K562 (cell line): ENCODE measurements at regions not wholly inside any gene's neighbourhood (a gene's known extent, or its start where the extent isn't known, plus 50 kb on each side); places are given as distances from the start of the nearest gene placed in this dataset.

ENCODE experiments used
- ATAC-seq: fragments of 200-7000 bp; cut with Tn5 transposase; 3 replicates; pipeline ENCODE4 v1.9.1; 2020; ENCODE audit warnings: moderate library complexity
- BruUV-seq: library from RNA; stranded (reverse); fragments of 400-500 nt; replicated peaks from 2 replicates; lab custom pipeline; 2021; lab: Mats Ljungman, UMichigan
- CTCF ChIA-PET: fragments of 300-600 bp; formaldehyde crosslinking; extraction: SDS; loops from one replicate; lab custom pipeline; 2021; ENCODE audit warnings: low intra/inter-chr PET ratio; lab: Yijun Ruan, JAX
- POLR2A ChIA-PET: fragments of 300-600, 350-650 bp; sonication (Branson Sonifier 250); formaldehyde crosslinking; extraction: SDS; loops from one replicate; lab custom pipeline; 2021; ENCODE audit warnings: antibody characterized with exemption, inconsistent platforms; lab: Yijun Ruan, JAX
- DNase-seq, 4 experiments: peaks; one replicate each; pipeline versions ENCODE4 v3.0.0 to v3.0.0-alpha.2; 2011 to 2018; ENCODE audit warnings: low spot score in 3 of 4, mixed read lengths in 3 of 4; ENCODE audit errors: extremely low read depth in 1 of 4
- FAIRE-seq: peaks from 2 replicates; lab custom pipeline; 2011; peaks lifted over from hg19 to GRCh38; lab: Jason Lieb, UNC
- H2AFZ ChIP-seq: 2 replicates; pipeline ENCODE4 v1.6.0; 2011; ENCODE audit warnings: low read depth, low read length, control low read depth, inconsistent platforms
- H3K27ac ChIP-seq: fragments of 200-600 bp; 3 replicates; pipeline ENCODE4 v1.8.0; 2011; ENCODE audit warnings: low read depth, mild to moderate bottlenecking, control low read depth, inconsistent platforms, low read length, moderate library complexity, mixed read lengths; ENCODE audit errors: extremely low read depth
- H3K27me3 ChIP-seq, 2 experiments: fragments of 300-600 bp in 1 of 2; 2 replicates in 1 of 2; 3 replicates in 1 of 2; pipeline versions ENCODE4 v1.6.0 to v1.8.0; 2011; ENCODE audit warnings: inconsistent platforms in 2 of 2, low read length in 2 of 2, mild to moderate bottlenecking in 1 of 2, mixed read lengths in 1 of 2, moderate library complexity in 1 of 2; ENCODE audit not compliant: control insufficient read depth in 2 of 2, insufficient read depth in 2 of 2
- H3K36me3 ChIP-seq: fragments of 300-600 bp; 3 replicates; pipeline ENCODE4 v1.8.0; 2011; ENCODE audit warnings: mild to moderate bottlenecking, low read length, inconsistent platforms; ENCODE audit not compliant: control insufficient read depth, insufficient read depth
- H3K4me1 ChIP-seq, 2 experiments: fragments of 200-600 bp in 1 of 2; replicated peaks in 1 of 2; 2 replicates in 1 of 2; 3 replicates in 1 of 2; pipeline versions ENCODE4 v1.5.1 to v1.8.0; 2011; ENCODE audit warnings: inconsistent platforms in 2 of 2, low read length in 2 of 2, mild to moderate bottlenecking in 1 of 2, mixed read lengths in 1 of 2, moderate library complexity in 1 of 2; ENCODE audit not compliant: control insufficient read depth in 2 of 2, insufficient read depth in 2 of 2
- H3K4me2 ChIP-seq: 2 replicates; pipeline ENCODE4 v1.6.1; 2011; ENCODE audit warnings: low read length, control low read depth, inconsistent platforms, mixed read lengths; ENCODE audit not compliant: insufficient read depth
- H3K4me3 ChIP-seq: fragments of 200-600 bp; sonication (generic), shearing (Covaris generic); 2 replicates; pipeline ENCODE4 v1.5.1; 2016; ENCODE audit warnings: control low read depth, inconsistent platforms
- H3K79me2 ChIP-seq: fragments of 200-600 bp; 3 replicates; pipeline ENCODE4 v1.8.0; 2011; ENCODE audit warnings: low read length, inconsistent platforms; ENCODE audit not compliant: control insufficient read depth, insufficient read depth
- H3K9ac ChIP-seq, 2 experiments: 2 replicates each; pipeline versions ENCODE4 v1.6.0 to v1.6.1; 2011; ENCODE audit warnings: low read depth in 2 of 2, low read length in 2 of 2, control low read depth in 1 of 2, inconsistent platforms in 1 of 2, mild to moderate bottlenecking in 1 of 2, mixed read lengths in 1 of 2; ENCODE audit not compliant: insufficient read depth in 1 of 2
- H3K9me1 ChIP-seq: one replicate; pipeline ENCODE4 v1.6.0; 2011; ENCODE audit warnings: inconsistent platforms, mild to moderate bottlenecking, low read length, moderate library complexity; ENCODE audit not compliant: control insufficient read depth, insufficient read depth
- H3K9me3 ChIP-seq: replicated peaks from 2 replicates; pipeline ENCODE4 v1.5.1; 2011; ENCODE audit warnings: low read depth, low read length, inconsistent platforms; ENCODE audit not compliant: control insufficient read depth, insufficient read depth
- H4K20me1 ChIP-seq: replicated peaks from 2 replicates; pipeline ENCODE4 v1.6.1; 2011; ENCODE audit warnings: low read length, inconsistent platforms, mixed read lengths; ENCODE audit not compliant: control insufficient read depth, insufficient read depth
- CREB1 ChIP-seq, 2 experiments: sonication (generic) in 1 of 2; formaldehyde crosslinking in 1 of 2; IDR thresholded peaks; 2 replicates each; pipeline versions ENCODE4 v1.6.1 to v1.8.0; 2012 to 2022; ENCODE audit warnings: inconsistent platforms in 1 of 2, mild to moderate bottlenecking in 1 of 2, missing genetic modification reagents in 1 of 2, moderate library complexity in 1 of 2
- DLX4 ChIP-seq: fragments of 250-450 bp; sonication (Bioruptor Pico); IDR thresholded peaks from 2 replicates; pipeline ENCODE4 v1.6.1; 2021; ENCODE audit warnings: mild to moderate bottlenecking
- DPF2 ChIP-seq: fragments of 450-650 bp; IDR thresholded peaks from 2 replicates; pipeline ENCODE4 v1.6.1; 2016
- FOXA3 ChIP-seq, 2 experiments: fragments of 450-650 bp in 1 of 2; sonication (generic) in 1 of 2; formaldehyde crosslinking; IDR thresholded peaks in 1 of 2; conservative IDR thresholded peaks in 1 of 2; 2 replicates each; pipeline versions ENCODE4 v1.4.0 to v1.8.0; 2020 to 2022; ENCODE audit warnings: mild to moderate bottlenecking in 2 of 2, missing genetic modification reagents in 1 of 2
- MITF ChIP-seq: IDR thresholded peaks from 2 replicates; pipeline ENCODE4 v1.6.1; 2014; ENCODE audit warnings: antibody characterized with exemption
- NUFIP1 ChIP-seq: fragments of 450-650 bp; IDR thresholded peaks from 2 replicates; pipeline ENCODE4 v1.6.1; 2018; ENCODE audit not compliant: partially characterized antibody
- POLR2AphosphoS5 ChIP-seq: IDR thresholded peaks from 2 replicates; pipeline ENCODE4 v1.6.1; 2011; ENCODE audit warnings: mild to moderate bottlenecking, low read depth, low read length, moderate library complexity; ENCODE audit not compliant: control insufficient read depth, insufficient read depth
- POLR2B ChIP-seq: fragments of 450-650 bp; IDR thresholded peaks from 2 replicates; pipeline ENCODE4 v1.6.1; 2018; ENCODE audit warnings: low read depth; ENCODE audit not compliant: partially characterized antibody
- POU5F1 ChIP-seq: fragments of 150-350 bp; IDR thresholded peaks from 2 replicates; pipeline ENCODE4 v1.6.1; 2014; ENCODE audit warnings: borderline replicate concordance, low read length, low read depth, mild to moderate bottlenecking; ENCODE audit not compliant: partially characterized antibody
- SMARCE1 ChIP-seq: fragments of 450-650 bp; IDR thresholded peaks from 2 replicates; pipeline ENCODE4 v1.7.1; 2016; ENCODE audit warnings: mild to moderate bottlenecking
- TARDBP ChIP-seq: fragments of 450-650 bp; IDR thresholded peaks from 2 replicates; pipeline ENCODE4 v1.6.1; 2016
- TCF7 ChIP-seq: sonication (generic); IDR thresholded peaks from 2 replicates; pipeline ENCODE4 v1.6.1; 2016; ENCODE audit warnings: antibody characterized with exemption, borderline replicate concordance
- THRA ChIP-seq: fragments of 450-650 bp; IDR thresholded peaks from 2 replicates; pipeline ENCODE4 v1.6.1; 2017; ENCODE audit warnings: mild to moderate bottlenecking, moderate library complexity
- ZNF212 ChIP-seq: fragments of 450-650 bp; formaldehyde crosslinking; IDR thresholded peaks from 2 replicates; pipeline ENCODE4 v1.4.0; 2020; ENCODE audit warnings: mild to moderate bottlenecking
- ZNF274 ChIP-seq: IDR thresholded peaks from 2 replicates; pipeline ENCODE4 v1.6.1; 2011; ENCODE audit warnings: low read depth, mild to moderate bottlenecking, low read length, moderate library complexity, borderline replicate concordance
- ZNF445 ChIP-seq: fragments of 250-450 bp; sonication (Bioruptor Pico); IDR thresholded peaks from 2 replicates; pipeline ENCODE4 v1.4.0; 2020; ENCODE audit warnings: low read depth, mild to moderate bottlenecking, moderate library complexity
- ZZZ3 ChIP-seq: fragments of 450-650 bp; IDR thresholded peaks from 2 replicates; pipeline ENCODE4 v1.6.1; 2016; ENCODE audit warnings: antibody characterized with exemption, mild to moderate bottlenecking, moderate library complexity
- WGBS: fragments of 100-300 bp; shearing (Covaris generic); methylation state at CpG from one replicate; pipeline ENCODE4 v1.1.6; 2016; ENCODE audit warnings: low coverage, mixed read lengths; ENCODE audit not compliant: insufficient coverage; ENCODE audit errors: missing lambda C conversion rate; 5-methylcytosine and 5-hydroxymethylcytosine counted together
- in situ Hi-C: fragments of 300-500 bp; cut with MboI; formaldehyde crosslinking; loops from 4 replicates; pipeline ENCODE4 v1.15.0; 2018; ENCODE audit warnings: inconsistent platforms, mixed read lengths
- intact Hi-C: fragments of 100-400 bp; cut with micrococcal nuclease; formaldehyde crosslinking; loops from 2 replicates; pipeline ENCODE4 v1.14.2; 2022

- TF ChIP-seq ZNF445: no peak
These were observed 624.7 kb upstream of the ALCAM start (continued) for GRCh38 chr3:104742044-104742443.

- BruUV-seq: no TSS peak
- CTCF ChIA-PET: no interaction called here
- no peak overlapping the region for H3K27ac ChIP-seq
- TF ChIP-seq TCF7 (no peak), DPF2 (no peak), MITF (no peak), ZNF212 (no peak), CREB1 (IDR thresholded peaks at IDR 0.05) (no peak), CREB1 (CRISPR knock-in tag; IDR thresholded peaks at IDR 0.05) (no peak), SMARCE1 (no peak), TARDBP (no peak), ZZZ3 (no peak), POLR2B (no peak), POU5F1 (no peak), ZNF274 (no peak), DLX4 (no peak), FOXA3 (CRISPR knock-in tag; conservative IDR thresholded peaks at IDR 0.05 in 1 of 2, IDR thresholded peaks at IDR 0.05 in 1 of 2) (no peak), THRA (no peak), POLR2AphosphoS5 (no peak), NUFIP1 (no peak)
- TF ChIP-seq, all 486 proteins: peak for 0
- POLR2A ChIA-PET: no interaction called here
- Histone ChIP-seq H3K79me2 (no peaks in the 10 kb centered on the region), H3K9me3 (no peaks in the 10 kb centered on the region), H3K4me2 (no peak overlapping the region), H3K27me3 (no peaks in the 10 kb centered on the region), H3K9ac (no peak overlapping the region), H3K9me1 (no peaks in the 10 kb centered on the region), H4K20me1 (no peaks in the 10 kb centered on the region), H3K4me1 (no peaks in the 10 kb centered on the region), H2AFZ (no peak overlapping the region), H3K4me3 (no peak overlapping the region), H3K36me3 (no peaks in the 10 kb centered on the region)
- whole genome bisulfite sequencing: 0% methylated on average over 2 of the region's 3 CpGs
- FAIRE-seq (no peak), DNase-seq (no peak), ATAC-seq (no peak)
- intact Hi-C loops (no loop called here), in situ Hi-C loops (no loop called here)
These were observed 621.4 kb upstream of the ALCAM start for GRCh38 chr3:104745313-104745712.
